Astrocyte of the spinal cord (primary cell): ENCODE measurements at regions not wholly inside any gene's neighbourhood (a gene's known extent, or its start where the extent isn't known, plus 50 kb on each side); places are given as distances from the start of the nearest gene placed in this dataset.
A peak's percentile ranks its signal among the peaks of the same experiment; 100 is the strongest.

ENCODE experiments used
- DNase-seq: peaks from one replicate; pipeline ENCODE4 v3.0.0; 2011; ENCODE audit warnings: low read depth, low spot score
- H3K4me3 ChIP-seq: 2 replicates; pipeline ENCODE4 v1.5.1; 2011; ENCODE audit warnings: low read depth, mild to moderate bottlenecking, low read length, moderate library complexity
- in situ Hi-C: cut with HindIII; loops from 2 replicates; pipeline ENCODE4 v1.10.0; 2017; ENCODE audit warnings: low sequenced_read_pairs
- TF ChIP-seq, protein P1 (sequence below): IDR thresholded peaks from 2 replicates; pipeline ENCODE4 v1.5.1; 2012; ENCODE audit warnings: low read depth, mild to moderate bottlenecking, low read length, inconsistent platforms

GRCh38 chr20:56711018-56711417, 81.9 kb downstream of the TFAP2C start:
- in situ Hi-C loops: no loop called here

GRCh38 chr20:56715309-56715708, 86.2 kb downstream of the TFAP2C start:
- H3K4me3 ChIP-seq: no peak overlapping the region
- DNase-seq: no peak
- in situ Hi-C loops: no loop called here
- TF ChIP-seq, protein P1, sequence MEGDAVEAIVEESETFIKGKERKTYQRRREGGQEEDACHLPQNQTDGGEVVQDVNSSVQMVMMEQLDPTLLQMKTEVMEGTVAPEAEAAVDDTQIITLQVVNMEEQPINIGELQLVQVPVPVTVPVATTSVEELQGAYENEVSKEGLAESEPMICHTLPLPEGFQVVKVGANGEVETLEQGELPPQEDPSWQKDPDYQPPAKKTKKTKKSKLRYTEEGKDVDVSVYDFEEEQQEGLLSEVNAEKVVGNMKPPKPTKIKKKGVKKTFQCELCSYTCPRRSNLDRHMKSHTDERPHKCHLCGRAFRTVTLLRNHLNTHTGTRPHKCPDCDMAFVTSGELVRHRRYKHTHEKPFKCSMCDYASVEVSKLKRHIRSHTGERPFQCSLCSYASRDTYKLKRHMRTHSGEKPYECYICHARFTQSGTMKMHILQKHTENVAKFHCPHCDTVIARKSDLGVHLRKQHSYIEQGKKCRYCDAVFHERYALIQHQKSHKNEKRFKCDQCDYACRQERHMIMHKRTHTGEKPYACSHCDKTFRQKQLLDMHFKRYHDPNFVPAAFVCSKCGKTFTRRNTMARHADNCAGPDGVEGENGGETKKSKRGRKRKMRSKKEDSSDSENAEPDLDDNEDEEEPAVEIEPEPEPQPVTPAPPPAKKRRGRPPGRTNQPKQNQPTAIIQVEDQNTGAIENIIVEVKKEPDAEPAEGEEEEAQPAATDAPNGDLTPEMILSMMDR: no peak

More at GRCh38 chr20:56711018-56711417, 81.9 kb downstream of the TFAP2C start:
- DNase-seq: peak; percentile 55
- no peak overlapping the region for H3K4me3 ChIP-seq
- TF ChIP-seq, protein P1: no peak

- in situ Hi-C loops: no loop called here
- DNase-seq: no peak
- no peak overlapping the region for H3K4me3 ChIP-seq
- TF ChIP-seq, protein P1: no peak
Observed at GRCh38 chr20:56715902-56716519, 86.9 kb downstream of the TFAP2C start.

DNA sequence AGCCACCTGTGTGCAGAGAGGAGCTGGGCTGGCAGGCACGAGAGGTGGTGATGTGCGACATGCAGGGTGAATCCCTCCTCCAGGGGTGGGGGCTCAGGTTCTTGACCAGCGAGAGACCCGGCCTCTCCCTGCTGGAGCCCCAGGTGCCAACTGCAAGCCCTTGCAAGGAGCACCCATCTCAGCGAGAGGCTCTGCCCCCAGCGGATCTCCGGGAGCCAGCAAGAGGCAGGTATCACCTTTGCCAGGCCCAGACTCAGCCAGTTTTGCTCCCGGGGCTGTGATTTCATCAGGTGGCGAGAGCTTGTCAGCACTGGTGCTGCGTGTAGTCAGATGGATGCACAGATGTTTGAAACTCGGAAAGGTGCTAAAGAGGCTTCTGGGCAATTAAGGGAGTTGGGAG, 87.7 kb downstream of the TFAP2C start:
- no peak for DNase-seq
- H3K4me3 ChIP-seq: no peak overlapping the region
- TF ChIP-seq, protein P1: no peak
- in situ Hi-C loops: no loop called here

DNA sequence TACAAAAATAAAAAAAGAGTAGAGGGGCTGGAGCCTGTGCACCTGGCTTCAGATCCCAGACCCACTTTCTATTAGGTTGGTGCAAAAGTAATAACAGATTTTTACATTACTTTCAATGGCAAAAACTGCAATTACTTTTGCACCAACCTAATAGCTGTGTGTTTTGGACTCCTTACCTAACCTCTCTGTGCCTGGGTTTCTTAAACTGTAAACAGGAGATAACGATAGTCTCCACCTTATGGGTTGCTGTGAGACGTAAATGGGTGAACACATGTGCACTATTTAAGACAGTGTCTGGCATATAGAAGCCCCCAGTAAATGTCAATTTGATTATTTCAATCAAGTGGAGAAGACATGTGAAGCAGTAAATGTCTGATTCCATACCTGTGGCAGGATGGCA, 89.7 kb downstream of the TFAP2C start:
- in situ Hi-C loops: no loop called here
- H3K4me3 ChIP-seq: no peak overlapping the region
- TF ChIP-seq, protein P1: no peak
- DNase-seq: no peak

GRCh38 chr20:56720620-56721213, 91.6 kb downstream of the TFAP2C start:
- no peak overlapping the region for H3K4me3 ChIP-seq
- in situ Hi-C loops: no loop called here
- TF ChIP-seq, protein P1: no peak
- no peak for DNase-seq
